GM04503 (cell line): ENCODE measurements at regions not wholly inside any gene's neighbourhood (a gene's known extent, or its start where the extent isn't known, plus 50 kb on each side); places are given as distances from the start of the nearest gene placed in this dataset.
"Not testable (repeated sequence)": the region's sequence is repeated elsewhere in the genome, so short reads cannot be mapped to it uniquely, and the experiment has no call there.

ENCODE experiments used
- DNase-seq: peaks from one replicate; pipeline ENCODE4 v3.0.0-alpha.2; 2012; ENCODE audit warnings: low read depth

DNA sequence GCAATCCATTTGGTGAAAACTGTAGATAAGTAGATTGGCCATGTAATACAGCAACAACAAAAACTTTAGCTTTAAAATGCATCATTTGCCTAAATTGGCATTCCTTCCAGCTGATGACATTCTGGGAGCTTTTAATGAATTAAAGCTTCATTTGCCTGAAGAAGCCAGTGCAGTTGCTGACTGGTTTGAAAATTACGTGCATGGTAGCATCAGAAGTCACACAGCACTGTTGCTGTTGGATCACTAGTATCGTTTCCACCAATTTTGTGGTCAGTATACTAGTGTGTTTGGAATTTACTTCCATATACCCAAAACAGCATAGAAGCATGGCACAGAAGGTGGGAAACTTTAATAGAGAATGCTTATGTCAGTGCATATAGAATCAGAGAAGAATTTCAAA, 194.9 kb downstream of the ETV1 start:
- no peak for DNase-seq

DNA sequence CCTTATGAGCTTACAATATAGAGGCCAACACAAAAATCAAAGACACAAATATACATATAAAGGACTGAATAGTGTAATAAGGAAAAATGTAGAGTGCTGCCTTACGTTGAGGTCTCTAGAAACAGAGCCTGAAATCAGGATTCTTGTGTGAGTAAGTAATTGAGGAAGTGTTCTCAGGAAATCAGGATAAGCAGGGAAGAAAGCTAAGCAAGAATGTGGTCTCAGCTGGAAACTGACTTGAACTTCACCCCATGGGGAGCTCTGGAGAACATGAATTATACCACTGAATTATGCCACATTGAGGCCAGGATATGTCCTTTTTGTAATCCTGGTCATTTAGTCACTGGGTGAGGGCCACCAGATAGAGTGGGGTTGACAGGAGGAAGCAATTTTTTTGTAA, 191.9 kb downstream of the ETV1 start:
- no peak for DNase-seq

DNA sequence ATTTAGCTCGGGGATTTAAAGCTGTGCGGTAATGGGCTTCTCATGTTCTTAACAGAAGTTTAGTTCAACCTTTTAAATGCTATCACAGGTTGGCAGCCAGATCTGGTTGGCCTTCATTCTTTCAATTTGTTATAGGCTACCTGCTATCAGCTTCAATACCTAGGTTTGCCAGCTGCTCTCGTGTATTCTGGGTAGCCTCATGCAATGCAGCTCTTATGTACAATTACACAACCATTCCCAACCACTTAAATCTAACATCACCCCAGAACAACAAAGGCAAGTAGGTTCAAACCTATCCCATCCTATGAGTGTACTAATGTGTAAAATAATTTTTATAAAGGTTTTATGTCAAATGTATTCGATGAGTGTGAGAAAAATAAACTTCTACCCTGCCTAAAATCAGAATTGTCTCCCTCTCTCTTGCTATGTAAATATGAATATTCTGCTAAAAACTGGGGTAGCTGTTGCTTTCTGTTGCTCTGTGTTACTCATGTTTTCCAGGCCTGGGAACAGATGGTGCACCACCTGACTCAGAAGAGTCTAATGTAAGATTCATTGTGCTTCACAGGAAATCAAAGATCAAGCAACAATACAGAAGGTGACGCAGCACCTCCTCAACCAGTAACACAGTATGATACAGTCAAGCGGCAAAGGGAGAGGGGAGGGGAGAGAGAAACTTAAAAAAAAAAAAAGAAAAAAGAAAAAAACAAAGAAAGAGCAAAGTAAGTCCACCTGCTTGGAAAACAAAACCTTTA, 188.6 kb downstream of the ETV1 start:
- DNase-seq = no peak

DNA sequence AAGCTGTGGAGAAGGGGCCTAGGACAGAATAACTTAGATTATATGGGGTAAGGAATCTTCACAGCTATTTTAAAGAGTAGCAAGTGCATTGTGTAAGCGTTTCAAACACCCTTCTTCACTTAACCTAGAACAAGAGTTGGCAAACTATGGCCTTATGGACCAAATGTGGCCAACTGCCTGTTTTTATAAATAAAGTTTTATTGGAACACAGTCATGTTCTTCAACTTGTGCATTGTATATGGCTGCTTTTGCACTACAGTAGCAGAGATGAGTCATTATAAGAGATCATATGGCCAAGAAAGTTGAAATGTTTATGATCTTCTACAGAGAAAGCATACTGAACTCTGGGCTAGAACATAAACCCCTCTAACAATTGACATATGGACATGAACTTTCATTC, 187.8 kb downstream of the ETV1 start:
- no peak for DNase-seq

GRCh38 chr7:13802651-13803050, 186.8 kb downstream of the ETV1 start:
- no peak for DNase-seq

DNA sequence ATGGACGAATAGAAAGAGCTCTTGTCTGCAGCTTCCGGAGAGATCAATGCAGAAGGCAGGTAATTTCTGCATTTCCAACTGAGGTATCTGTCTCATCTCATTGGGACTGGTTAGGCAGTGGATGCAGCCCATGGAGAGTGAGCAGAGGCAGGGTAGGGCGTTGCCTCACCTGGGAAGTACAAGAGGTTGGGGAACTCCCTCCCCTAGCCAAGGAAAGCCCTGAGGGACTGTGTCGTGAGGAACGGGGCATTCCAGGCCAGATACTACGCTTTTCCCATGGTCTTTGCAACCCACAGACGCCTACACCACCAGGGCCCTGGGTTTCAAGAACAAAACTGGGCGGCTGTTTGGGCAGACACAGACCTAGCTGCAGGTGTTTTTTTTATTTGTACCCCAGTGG, 186.3 kb downstream of the ETV1 start:
- DNase-seq = no peak

- DNase-seq = not testable (repeated sequence)
Measured at GRCh38 chr7:13806089-13806867, 183.2 kb downstream of the ETV1 start.

DNA sequence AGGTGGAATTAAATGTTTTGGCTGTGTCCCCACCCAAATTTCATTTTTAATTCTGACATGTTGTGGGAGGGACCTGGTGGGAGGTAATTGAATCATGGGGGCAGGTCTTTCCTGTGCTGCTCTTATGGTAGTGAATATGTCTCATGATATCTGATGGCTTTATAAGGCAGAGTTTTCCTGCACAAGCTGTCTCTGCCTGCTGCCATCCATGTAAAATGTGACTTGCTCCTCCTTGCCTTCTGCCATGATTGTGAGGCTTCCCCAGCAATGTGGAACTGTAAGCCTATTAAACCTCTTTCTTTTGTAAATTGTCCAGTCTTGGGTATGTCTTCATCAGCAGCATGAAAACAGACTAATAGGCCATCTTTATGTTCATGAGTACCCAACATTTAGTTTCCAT, 172.2 kb downstream of the ETV1 start:
- DNase-seq = not testable (repeated sequence)

DNA sequence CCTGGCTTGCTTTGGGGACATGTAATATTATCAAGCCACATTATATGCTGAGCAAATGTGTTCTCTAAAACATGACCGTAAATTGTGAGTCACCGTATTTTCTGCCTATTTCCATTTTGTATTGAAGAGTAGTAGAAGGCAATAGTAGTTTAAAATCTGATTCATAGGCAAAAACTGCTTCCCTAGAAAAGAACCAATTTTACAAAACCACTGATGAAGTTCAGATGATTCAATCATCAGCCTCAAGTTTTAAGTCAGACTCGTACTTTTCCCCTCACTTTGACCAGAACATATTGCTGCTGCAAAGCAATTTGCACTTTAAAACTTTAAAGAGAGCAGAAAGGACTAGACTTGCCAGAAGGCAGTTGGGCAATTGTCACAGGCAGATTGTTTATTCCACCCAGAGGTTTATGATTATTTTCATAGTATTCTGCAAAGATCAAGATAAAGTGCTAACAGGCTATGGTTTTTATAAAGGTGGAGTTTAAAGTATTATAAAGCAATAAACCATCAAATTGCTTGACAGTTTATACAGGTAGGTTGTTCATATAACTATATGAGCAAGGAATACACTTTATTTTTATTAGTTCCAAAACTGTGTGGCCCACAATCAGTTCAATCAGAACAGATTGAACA, 168.2 kb downstream of the ETV1 start:
- peak; percentile 16 for DNase-seq

- DNase-seq = no peak
Measured at GRCh38 chr7:13822678-13823077, 166.8 kb downstream of the ETV1 start.

GRCh38 chr7:13826752-13827151, 162.7 kb downstream of the ETV1 start:
- DNase-seq = no peak

DNA sequence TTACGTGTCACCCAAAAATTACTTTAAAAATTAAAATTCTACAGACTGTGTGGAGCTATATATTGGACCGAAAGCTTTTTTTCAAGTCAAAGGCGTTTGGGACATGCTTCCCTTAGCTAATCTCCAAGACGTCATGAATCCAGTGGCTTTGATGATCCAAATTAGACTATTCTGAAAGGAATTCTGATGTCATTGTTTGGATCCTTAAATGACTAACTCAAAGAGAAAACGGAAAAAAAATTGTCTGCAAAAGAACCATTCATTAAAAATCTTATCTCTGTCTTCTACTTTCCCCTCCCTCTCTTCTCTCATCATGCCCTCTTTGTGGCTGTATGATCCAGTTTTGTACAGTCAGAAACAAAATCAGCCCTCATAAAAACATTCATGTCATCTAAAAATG, 161.8 kb downstream of the ETV1 start:
- no peak for DNase-seq

GRCh38 chr7:13829231-13829630, 160.2 kb downstream of the ETV1 start:
- no peak for DNase-seq

- no peak for DNase-seq
Measured at GRCh38 chr7:13829914-13830900, 159.3 kb downstream of the ETV1 start.

GRCh38 chr7:13832346-13832745, 157.1 kb downstream of the ETV1 start:
- DNase-seq = no peak

- DNase-seq = no peak
Measured at GRCh38 chr7:13834328-13834761, 155.1 kb downstream of the ETV1 start.

DNA sequence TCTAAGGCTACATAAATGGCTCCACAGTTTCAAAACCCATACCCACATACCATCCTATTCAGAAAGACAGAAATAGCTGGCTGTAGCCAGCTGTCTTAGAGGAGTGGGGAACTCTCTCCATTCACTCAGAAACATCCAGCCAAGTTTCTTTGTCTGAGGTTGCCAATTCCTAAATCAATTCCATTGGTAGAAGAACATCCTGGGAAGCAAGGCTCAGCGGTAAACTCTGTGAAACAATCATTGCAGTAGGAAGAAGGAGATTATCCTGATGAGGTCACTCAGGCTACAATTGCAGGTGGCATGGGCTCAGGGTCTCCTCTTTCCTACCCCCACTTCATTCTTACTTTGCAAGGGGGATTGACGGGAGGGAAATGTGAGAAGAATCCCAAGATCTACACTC, 154.0 kb downstream of the ETV1 start:
- no peak for DNase-seq

- DNase-seq = no peak
Measured at GRCh38 chr7:13839063-13839462, 150.4 kb downstream of the ETV1 start.
